ENCODE measurements at regions not wholly inside any gene's neighbourhood (a gene's known extent, or its start where the extent isn't known, plus 50 kb on each side); places are given as distances from the start of the nearest gene placed in this dataset.
A peak's percentile ranks its signal among the peaks of the same experiment; 100 is the strongest.

DNA sequence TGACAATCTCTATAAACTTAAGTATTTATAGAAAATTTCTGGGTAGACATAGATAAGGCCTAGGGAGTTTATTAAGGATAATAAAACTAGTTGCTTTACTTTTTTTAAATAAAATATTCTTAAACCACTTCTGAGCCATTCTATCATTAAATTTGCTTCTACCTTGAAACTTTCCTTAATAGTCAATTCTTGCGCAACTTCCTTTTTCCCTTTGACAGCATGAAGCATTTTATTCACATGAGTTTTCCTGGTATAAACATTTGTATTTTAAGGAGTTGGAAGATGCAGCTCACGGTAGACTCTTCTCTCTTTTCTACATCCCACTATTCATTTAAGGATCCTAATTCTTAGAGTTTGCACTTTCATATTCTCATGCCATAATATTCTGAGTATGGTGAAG is 75.8 kb upstream of the DPH5 start:
- H3K4me3 ChIP-seq, result no peak overlapping the region
- no peaks in the 10 kb centered on the region for H3K27me3 ChIP-seq
- no peak for TF ChIP-seq CTCF (IDR thresholded peaks at IDR 0.05; ENCODE audit: low read depth, low read length)
- H3K27ac ChIP-seq, result no peak overlapping the region
- H3K4me1 ChIP-seq (ENCODE audit: low read depth), result peaks cover 6% of the 10 kb centered on the region
- H3K9me3 ChIP-seq (ENCODE audit: low read depth), result no peaks in the 10 kb centered on the region
- no peaks in the 10 kb centered on the region for H3K36me3 ChIP-seq
- peak in 1 of 2 donors; percentile 43 for DNase-seq (ENCODE audit: low read depth in 1 of 2, low spot score in 1 of 2)

DNA sequence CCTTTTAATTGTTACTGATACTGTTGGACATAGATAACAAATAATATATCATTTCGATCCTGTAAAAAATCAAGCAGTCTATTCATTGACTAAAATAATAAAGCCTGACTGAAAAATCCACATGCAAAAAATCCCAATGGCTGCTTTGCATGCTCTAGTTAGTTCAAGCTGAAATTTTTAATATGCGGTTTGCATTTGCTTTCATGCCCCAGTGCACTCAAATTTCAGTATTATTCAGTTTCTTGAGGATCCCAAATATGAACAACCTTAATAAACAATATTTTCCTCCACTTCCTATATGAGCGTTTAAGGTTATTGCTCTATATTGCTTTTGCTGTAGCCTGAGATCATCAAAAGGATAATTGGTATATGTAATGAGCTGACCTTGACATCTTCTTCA is 75.1 kb upstream of the DPH5 start:
- Histone ChIP-seq H3K4me1 (ENCODE audit: low read depth) (peaks cover under 1% of the 10 kb centered on the region), H3K27ac (no peak overlapping the region), H3K9me3 (ENCODE audit: low read depth) (no peaks in the 10 kb centered on the region), H3K4me3 (no peak overlapping the region), H3K36me3 (no peaks in the 10 kb centered on the region), H3K27me3 (no peaks in the 10 kb centered on the region)
- TF ChIP-seq CTCF (IDR thresholded peaks at IDR 0.05; ENCODE audit: low read depth, low read length), result no peak
- no peak for DNase-seq (ENCODE audit: low read depth in 1 of 2, low spot score in 1 of 2)

GRCh38 chr1:101098907-101099306 is 73.3 kb upstream of the DPH5 start:
- Histone ChIP-seq H3K9me3 (ENCODE audit: low read depth) (no peaks in the 10 kb centered on the region), H3K36me3 (no peaks in the 10 kb centered on the region), H3K4me1 (ENCODE audit: low read depth) (no peaks in the 10 kb centered on the region), H3K27ac (no peak overlapping the region), H3K4me3 (no peak overlapping the region), H3K27me3 (no peaks in the 10 kb centered on the region)
- no peak for DNase-seq (ENCODE audit: low read depth in 1 of 2, low spot score in 1 of 2)
- no peak for TF ChIP-seq CTCF (IDR thresholded peaks at IDR 0.05; ENCODE audit: low read depth, low read length)

DNA sequence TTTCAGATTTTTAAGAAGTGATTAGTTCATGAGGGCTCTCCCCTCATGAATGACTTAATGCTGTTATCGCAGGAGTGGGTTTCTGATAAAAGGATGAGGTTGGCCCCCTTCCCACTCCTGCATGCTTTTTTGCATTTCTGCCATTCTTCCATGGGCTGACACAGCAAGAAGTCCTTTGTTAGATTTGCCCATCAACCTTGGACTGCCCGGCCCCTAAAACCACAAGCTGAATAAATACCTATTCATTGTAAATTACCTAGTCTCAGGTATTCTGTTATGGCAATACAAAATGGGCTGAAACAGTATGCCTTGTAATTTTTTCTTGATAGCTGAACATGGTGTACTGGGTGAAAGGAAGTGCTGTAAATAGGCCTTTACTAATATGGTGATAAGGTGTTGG is 72.7 kb upstream of the DPH5 start:
- Histone ChIP-seq H3K4me3 (no peak overlapping the region), H3K9me3 (ENCODE audit: low read depth) (no peaks in the 10 kb centered on the region), H3K27ac (no peak overlapping the region), H3K36me3 (no peaks in the 10 kb centered on the region), H3K4me1 (ENCODE audit: low read depth) (no peaks in the 10 kb centered on the region), H3K27me3 (no peaks in the 10 kb centered on the region)
- no peak for TF ChIP-seq CTCF (IDR thresholded peaks at IDR 0.05; ENCODE audit: low read depth, low read length)
- DNase-seq (ENCODE audit: low read depth in 1 of 2, low spot score in 1 of 2), result no peak

- TF ChIP-seq CTCF (IDR thresholded peaks at IDR 0.05; ENCODE audit: low read depth, low read length), result no peak
- Histone ChIP-seq H3K27me3 (no peaks in the 10 kb centered on the region), H3K4me3 (no peak overlapping the region), H3K4me1 (ENCODE audit: low read depth) (peaks cover 9% of the 10 kb centered on the region), H3K27ac (no peak overlapping the region), H3K9me3 (ENCODE audit: low read depth) (no peaks in the 10 kb centered on the region), H3K36me3 (no peaks in the 10 kb centered on the region)
- no peak for DNase-seq (ENCODE audit: low read depth in 1 of 2, low spot score in 1 of 2)
Measured at GRCh38 chr1:101089613-101090338, 64.2 kb upstream of the DPH5 start.

All from cardiac muscle cell (in vitro differentiated cells and primary cell).